GM18951 (cell line): ENCODE measurements at regions not wholly inside any gene's neighbourhood (a gene's known extent, or its start where the extent isn't known, plus 50 kb on each side); places are given as distances from the start of the nearest gene placed in this dataset.
"Not testable (repeated sequence)": the region's sequence is repeated elsewhere in the genome, so short reads cannot be mapped to it uniquely, and the experiment has no call there.

Source experiments
- POLR2A ChIP-seq: IDR thresholded peaks from 4 replicates; pipeline ENCODE4 v1.6.1; 2011; ENCODE audit warnings: mild to moderate bottlenecking; ENCODE audit not compliant: insufficient read length, insufficient read depth; ENCODE audit errors: extremely low read depth
- in situ Hi-C: fragments of 300-500 bp; cut with MboI; formaldehyde crosslinking; loops from one replicate; pipeline ENCODE4 v1.12.0; 2022; ENCODE audit warnings: low sequenced_read_pairs, mixed read lengths, inconsistent platforms; ENCODE audit not compliant: unreplicated experiment

- no peak for TF ChIP-seq POLR2A
- in situ Hi-C loops, result no loop called here
These were observed 59.8 kb downstream of the ATOH1 start for GRCh38 chr4:93888308-93888707.

- in situ Hi-C loops, result no loop called here
- no peak for TF ChIP-seq POLR2A
These were observed 60.2 kb downstream of the ATOH1 start for GRCh38 chr4:93888768-93889167.

GRCh38 chr4:93891244-93891643 lies 62.7 kb downstream of the ATOH1 start:
- in situ Hi-C loops, result no loop called here
- no peak for TF ChIP-seq POLR2A

GRCh38 chr4:93894995-93895394 lies 66.4 kb downstream of the ATOH1 start:
- no peak for TF ChIP-seq POLR2A
- in situ Hi-C loops, result no loop called here

GRCh38 chr4:93896516-93896915 lies 68.0 kb downstream of the ATOH1 start:
- TF ChIP-seq POLR2A, result no peak
- in situ Hi-C loops, result no loop called here

- no peak for TF ChIP-seq POLR2A
- in situ Hi-C loops, result no loop called here
These were observed 69.0 kb downstream of the ATOH1 start for GRCh38 chr4:93897559-93897958.

- in situ Hi-C loops, result no loop called here
- no peak for TF ChIP-seq POLR2A
These were observed 80.2 kb downstream of the ATOH1 start for GRCh38 chr4:93908778-93909177.

- in situ Hi-C loops, result no loop called here
- no peak for TF ChIP-seq POLR2A
These were observed 83.1 kb downstream of the ATOH1 start for GRCh38 chr4:93911671-93912070.

GRCh38 chr4:93912146-93912545 lies 83.6 kb downstream of the ATOH1 start:
- no peak for TF ChIP-seq POLR2A
- in situ Hi-C loops, result no loop called here

- no peak for TF ChIP-seq POLR2A
- in situ Hi-C loops, result no loop called here
These were observed 90.3 kb downstream of the ATOH1 start for GRCh38 chr4:93918856-93919255.

GRCh38 chr4:93923570-93923969 lies 95.0 kb downstream of the ATOH1 start:
- in situ Hi-C loops, result not testable (repeated sequence)

GRCh38 chr4:93947286-93947685 lies 118.7 kb downstream of the ATOH1 start:
- in situ Hi-C loops, result no loop called here
- TF ChIP-seq POLR2A, result no peak

- in situ Hi-C loops, result not testable (repeated sequence)
These were observed 121.7 kb downstream of the ATOH1 start for GRCh38 chr4:93950239-93950638.

GRCh38 chr4:93957186-93957585 lies 128.6 kb downstream of the ATOH1 start:
- in situ Hi-C loops, result no loop called here
- no peak for TF ChIP-seq POLR2A

GRCh38 chr4:93960450-93960849 lies 131.9 kb downstream of the ATOH1 start:
- in situ Hi-C loops, result no loop called here

GRCh38 chr4:93960916-93961315 lies 132.4 kb downstream of the ATOH1 start:
- no peak for TF ChIP-seq POLR2A
- in situ Hi-C loops, result no loop called here

More at GRCh38 chr4:93960450-93960849, 131.9 kb downstream of the ATOH1 start:
- no peak for TF ChIP-seq POLR2A

GRCh38 chr4:93981594-93981993 lies 153.0 kb downstream of the ATOH1 start:
- no peak for TF ChIP-seq POLR2A
- in situ Hi-C loops, result no loop called here
